Skin epidermis (tissue), 12 donors: ENCODE measurements at regions not wholly inside any gene's neighbourhood (a gene's known extent, or its start where the extent isn't known, plus 50 kb on each side); places are given as distances from the start of the nearest gene placed in this dataset.
A peak's percentile ranks its signal among the peaks of the same experiment; 100 is the strongest.
"Not testable (repeated sequence)": the region's sequence is repeated elsewhere in the genome, so short reads cannot be mapped to it uniquely, and the experiment has no call there.

Experiments used
- H3K27ac ChIP-seq, 21 experiments: fragments of 200-600 bp; sonication (generic) in 11 of 21; one replicate each; pipeline ENCODE4 v1.5.0; 2020; ENCODE audit warnings: mild to moderate bottlenecking in 3 of 21, inconsistent platforms in 2 of 21, moderate library complexity in 2 of 21
- H3K4me3 ChIP-seq, 7 experiments: fragments of 200-600 bp; sonication (generic) in 2 of 7; one replicate each; pipeline ENCODE4 v1.5.0; 2020; ENCODE audit warnings: inconsistent platforms in 2 of 7, mild to moderate bottlenecking in 2 of 7, moderate library complexity in 1 of 7

GRCh38 chr4:177494791-177495190, 52.6 kb upstream of the AGA start:
- no peak overlapping the region for H3K27ac ChIP-seq
- H3K4me3 ChIP-seq, result no peak overlapping the region

DNA sequence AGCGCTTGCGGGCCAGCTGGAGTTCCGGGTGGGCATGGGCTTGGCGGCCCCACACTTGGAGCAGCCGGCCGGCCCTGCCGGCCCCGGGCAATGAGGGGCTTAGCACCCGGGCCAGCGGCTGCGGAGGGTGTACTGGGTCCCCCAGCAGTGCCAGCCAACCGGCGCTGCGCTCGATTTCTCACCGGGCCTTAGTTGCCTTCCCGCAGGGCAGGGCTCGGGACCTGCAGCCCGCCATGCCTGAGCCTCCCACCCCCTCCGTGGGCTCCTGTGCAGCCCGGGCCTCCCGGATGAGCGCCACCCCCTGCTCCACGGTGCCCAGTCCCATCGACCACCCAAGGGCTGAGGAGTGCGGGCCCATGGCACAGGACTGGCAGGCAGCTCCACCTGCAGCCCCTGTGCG, 53.4 kb upstream of the AGA start:
- H3K27ac ChIP-seq, H3K4me3 ChIP-seq: not testable (repeated sequence)

DNA sequence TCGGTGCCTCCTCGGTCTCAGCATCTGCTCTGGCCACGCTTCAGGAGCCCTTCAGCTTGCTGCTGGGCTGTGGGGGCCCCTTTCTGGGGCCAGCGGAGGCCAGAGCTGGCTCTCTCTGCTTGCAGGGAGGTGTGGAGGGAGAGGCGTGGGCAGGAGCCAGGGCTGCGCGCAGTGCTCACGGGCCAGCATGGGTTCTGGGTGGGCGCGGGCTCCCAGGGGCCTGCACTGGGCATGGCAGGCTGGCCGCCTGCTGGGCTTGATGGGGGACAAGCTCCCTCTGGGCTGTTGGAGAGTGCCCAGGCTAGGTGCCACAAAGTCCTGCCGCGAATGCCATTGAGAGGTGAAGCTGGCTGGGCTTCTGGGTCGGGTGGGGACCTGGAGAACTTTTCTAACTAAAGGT, 57.3 kb upstream of the AGA start:
- no peak overlapping the region for H3K4me3 ChIP-seq
- H3K27ac ChIP-seq, result no peak overlapping the region

DNA sequence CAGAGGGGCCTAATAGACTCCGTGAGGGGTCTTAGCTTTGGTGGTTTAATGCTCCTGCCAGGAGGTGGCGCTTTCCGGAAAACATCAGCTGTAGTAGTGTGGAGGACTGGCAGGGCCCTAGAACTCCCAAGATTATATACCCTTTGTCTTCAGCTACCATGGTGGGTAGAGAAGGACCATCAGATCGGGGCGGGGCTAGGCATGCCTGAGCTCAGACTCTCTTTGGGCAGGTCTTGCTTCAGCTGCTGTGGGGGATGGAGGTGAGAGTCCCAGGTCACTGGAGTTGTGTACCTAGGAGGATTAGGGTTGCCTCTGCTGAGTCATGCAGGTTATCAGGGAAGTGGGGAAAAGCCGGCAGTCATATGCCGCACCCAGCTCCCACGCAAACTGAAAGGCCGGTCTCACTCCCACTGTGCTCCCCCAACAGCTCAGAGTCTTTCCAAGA, 63.0 kb upstream of the AGA start:
- peak overlapping the region in 9 of 21 experiments; percentile 22 to 60 (median 42) for H3K27ac ChIP-seq
- no peak overlapping the region for H3K4me3 ChIP-seq

DNA sequence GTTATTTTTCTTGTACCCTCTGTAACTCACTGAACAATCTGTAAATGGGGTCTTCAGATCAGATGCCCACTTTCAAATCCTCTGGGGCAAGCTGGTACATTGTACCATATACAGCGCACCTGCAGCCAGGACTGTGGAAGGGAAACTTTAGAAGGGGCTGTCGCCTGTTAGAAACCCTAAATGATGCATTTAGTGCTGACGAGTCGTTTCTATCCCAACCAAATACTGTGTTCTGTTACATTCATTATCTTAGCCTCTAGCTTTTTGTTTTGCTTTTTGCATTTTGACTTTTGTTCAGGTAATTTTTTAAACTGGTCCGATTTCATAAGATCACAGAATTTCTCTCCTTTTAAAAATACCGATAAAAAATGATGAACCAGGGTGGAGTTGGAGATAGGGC, 66.4 kb upstream of the AGA start:
- no peak overlapping the region for H3K4me3 ChIP-seq
- H3K27ac ChIP-seq, result no peak overlapping the region

GRCh38 chr4:177509226-177509745, 67.0 kb upstream of the AGA start:
- Histone ChIP-seq H3K4me3 (no peak overlapping the region), H3K27ac (no peak overlapping the region)

- H3K4me3 ChIP-seq, result no peak overlapping the region
- H3K27ac ChIP-seq, result peak overlapping the region in 10 of 21 experiments; percentile 22 to 69 (median 40)
Measured at GRCh38 chr4:177511611-177512010, 69.4 kb upstream of the AGA start.

GRCh38 chr4:177512646-177513045, 70.4 kb upstream of the AGA start:
- H3K4me3 ChIP-seq, result no peak overlapping the region
- H3K27ac ChIP-seq, result peak overlapping the region in 8 of 21 experiments; percentile 2 to 60 (median 44)

- no peak overlapping the region for H3K27ac ChIP-seq
Measured at GRCh38 chr4:177517862-177518261, 75.6 kb upstream of the AGA start.

GRCh38 chr4:177519481-177520260, 77.4 kb upstream of the AGA start:
- no peak overlapping the region for H3K27ac ChIP-seq
- H3K4me3 ChIP-seq, result no peak overlapping the region

More at GRCh38 chr4:177517862-177518261, 75.6 kb upstream of the AGA start:
- no peak overlapping the region for H3K4me3 ChIP-seq

DNA sequence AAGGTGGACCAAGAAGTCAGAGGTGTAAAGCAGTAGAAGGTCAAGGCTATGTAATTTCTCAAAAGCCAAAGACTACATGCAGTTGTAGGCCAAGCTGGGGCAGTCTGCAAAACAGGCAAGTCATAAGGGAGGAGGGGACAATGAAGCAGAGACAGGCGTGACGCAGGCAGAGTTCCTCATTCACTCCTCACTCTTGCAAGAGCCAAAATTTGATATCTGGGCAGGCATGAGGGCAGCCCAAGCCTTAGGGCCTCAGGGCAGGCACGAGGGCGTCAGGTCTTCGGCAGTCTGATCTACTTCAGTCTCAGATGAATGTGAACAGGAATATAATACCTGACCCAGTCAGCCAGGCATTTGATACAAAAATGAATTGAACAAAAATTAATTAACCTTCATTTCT, 86.4 kb upstream of the AGA start:
- Histone ChIP-seq H3K27ac (no peak overlapping the region), H3K4me3 (no peak overlapping the region)

DNA sequence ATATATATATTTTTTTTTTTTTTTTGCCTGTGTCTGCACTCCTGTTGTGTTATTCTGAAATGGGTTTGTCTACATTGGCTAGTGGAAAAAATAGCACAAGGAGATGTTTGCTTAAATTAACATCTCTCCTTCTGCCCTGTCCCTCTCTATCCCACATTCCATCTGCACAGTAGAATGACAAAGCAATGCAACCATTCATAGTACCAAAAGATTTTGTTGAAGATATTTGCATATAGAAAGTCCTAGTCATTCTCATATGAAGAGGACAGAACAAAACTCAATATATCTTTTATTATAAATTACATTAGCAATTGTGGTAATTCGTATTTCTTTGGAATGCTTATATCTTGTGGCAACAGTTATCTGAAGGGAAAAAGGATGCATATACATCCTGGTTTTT, 88.3 kb upstream of the AGA start:
- Histone ChIP-seq H3K4me3 (no peak overlapping the region), H3K27ac (no peak overlapping the region)

GRCh38 chr4:177532358-177532757, 90.1 kb upstream of the AGA start:
- Histone ChIP-seq H3K27ac (no peak overlapping the region), H3K4me3 (no peak overlapping the region)

- H3K27ac ChIP-seq, H3K4me3 ChIP-seq: not testable (repeated sequence)
Measured at GRCh38 chr4:177534841-177535240, 92.6 kb upstream of the AGA start.

DNA sequence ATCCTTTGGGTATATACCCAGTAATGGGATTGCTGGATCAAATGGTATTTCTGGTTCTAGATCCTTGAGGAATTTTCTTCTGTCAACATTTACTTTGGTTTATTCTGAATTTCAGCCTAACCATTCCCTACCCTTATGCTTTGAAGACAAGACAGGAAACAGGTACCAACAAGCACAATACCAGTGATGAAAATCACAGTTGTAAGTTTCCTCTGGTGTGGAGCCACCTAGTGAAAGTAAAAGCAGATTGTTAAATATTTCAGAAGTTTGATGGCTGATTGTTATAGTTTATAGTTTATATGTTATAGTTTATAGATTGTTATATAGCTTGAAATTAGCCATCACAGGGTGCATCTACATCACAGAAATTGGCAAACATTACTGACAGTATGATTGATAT, 104.5 kb upstream of the AGA start:
- no peak overlapping the region for H3K27ac ChIP-seq

DNA sequence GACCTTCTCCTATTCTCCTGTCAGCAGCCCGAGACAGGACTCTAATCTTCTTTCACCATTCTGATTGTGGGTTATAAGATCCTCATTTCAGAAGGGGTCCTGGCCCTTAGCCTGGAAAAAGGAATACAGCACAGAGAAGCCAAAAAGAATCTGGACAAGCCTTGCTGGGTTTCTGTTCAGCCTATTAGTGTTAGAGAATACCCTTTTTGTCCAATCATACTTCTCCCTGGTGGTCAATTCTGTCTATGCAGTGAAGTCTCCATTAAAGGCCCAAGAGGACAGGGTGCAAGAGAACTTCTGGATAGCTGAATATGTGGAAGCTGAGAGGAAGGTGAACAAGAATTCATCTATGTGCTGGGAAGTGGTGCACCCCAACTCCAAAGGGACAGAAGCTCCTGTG, 105.7 kb upstream of the AGA start:
- Histone ChIP-seq H3K4me3 (no peak overlapping the region), H3K27ac (no peak overlapping the region)

More for the DNA sequence above, 104.5 kb upstream of the AGA start:
- no peak overlapping the region for H3K4me3 ChIP-seq

GRCh38 chr4:177555007-177555574, 112.9 kb upstream of the AGA start:
- no peak overlapping the region for H3K27ac ChIP-seq
- H3K4me3 ChIP-seq, result no peak overlapping the region

GRCh38 chr4:177557416-177557815, 115.2 kb upstream of the AGA start:
- H3K27ac ChIP-seq, result no peak overlapping the region
- H3K4me3 ChIP-seq, result no peak overlapping the region

GRCh38 chr4:177558995-177559394, 116.8 kb upstream of the AGA start:
- Histone ChIP-seq H3K27ac (no peak overlapping the region), H3K4me3 (no peak overlapping the region)

- no peak overlapping the region for H3K4me3 ChIP-seq
- H3K27ac ChIP-seq, result no peak overlapping the region
Measured at GRCh38 chr4:177562163-177562562, 119.9 kb upstream of the AGA start.

- H3K4me3 ChIP-seq, result no peak overlapping the region
Measured at GRCh38 chr4:177562859-177563258, 120.6 kb upstream of the AGA start.

More at GRCh38 chr4:177562859-177563258, 120.6 kb upstream of the AGA start:
- no peak overlapping the region for H3K27ac ChIP-seq
